Stimulated activated CD4-positive, alpha-beta T cell treated with anti-CD3 and anti-CD28 coated beads, Interleukin-1b, Interleukin-23, amount 100 ng/mL, for 1 hour (primary cell): ENCODE measurements at regions not wholly inside any gene's neighbourhood (a gene's known extent, or its start where the extent isn't known, plus 50 kb on each side); places are given as distances from the start of the nearest gene placed in this dataset.
"Not testable (repeated sequence)": the region's sequence is repeated elsewhere in the genome, so short reads cannot be mapped to it uniquely, and the experiment has no call there.

Source experiments
- DNase-seq, 2 donors: peaks; one replicate each; pipeline ENCODE4 v3.0.0-alpha.2; 2020; ENCODE audit warnings: low read depth in 2 of 2

- not testable (repeated sequence) for DNase-seq
Observed at GRCh38 chr7:149930374-149931068, 56.8 kb downstream of the ATP6V0E2 start.

GRCh38 chr7:149933776-149934175 is 60.0 kb downstream of the ATP6V0E2 start:
- not testable (repeated sequence) for DNase-seq

DNA sequence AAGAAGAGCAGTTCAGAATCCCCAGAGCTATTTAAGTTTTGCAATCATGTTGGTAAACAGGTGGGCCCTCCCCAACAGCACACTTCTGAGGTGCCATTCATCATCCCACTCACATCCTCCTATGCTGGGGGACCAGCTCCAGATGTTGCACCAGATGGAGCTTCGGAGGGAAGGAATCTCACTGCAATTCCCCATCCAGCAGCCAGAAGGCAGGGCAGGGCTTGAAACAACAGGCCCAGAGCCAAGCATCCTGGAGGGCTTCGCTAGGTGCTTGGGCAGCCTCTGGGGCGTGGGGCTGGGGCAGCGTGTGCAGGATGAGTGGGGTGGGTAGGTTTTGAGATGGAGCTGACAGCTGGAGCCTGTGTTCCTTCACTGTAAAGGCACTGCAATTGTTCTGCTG is 73.6 kb downstream of the ATP6V0E2 start:
- not testable (repeated sequence) for DNase-seq

GRCh38 chr7:149948444-149948843 is 74.7 kb downstream of the ATP6V0E2 start:
- not testable (repeated sequence) for DNase-seq

- DNase-seq: not testable (repeated sequence)
Observed at GRCh38 chr7:149949863-149950577, 76.3 kb downstream of the ATP6V0E2 start.

GRCh38 chr7:149950578-149950924 is 76.8 kb downstream of the ATP6V0E2 start:
- not testable (repeated sequence) for DNase-seq

DNA sequence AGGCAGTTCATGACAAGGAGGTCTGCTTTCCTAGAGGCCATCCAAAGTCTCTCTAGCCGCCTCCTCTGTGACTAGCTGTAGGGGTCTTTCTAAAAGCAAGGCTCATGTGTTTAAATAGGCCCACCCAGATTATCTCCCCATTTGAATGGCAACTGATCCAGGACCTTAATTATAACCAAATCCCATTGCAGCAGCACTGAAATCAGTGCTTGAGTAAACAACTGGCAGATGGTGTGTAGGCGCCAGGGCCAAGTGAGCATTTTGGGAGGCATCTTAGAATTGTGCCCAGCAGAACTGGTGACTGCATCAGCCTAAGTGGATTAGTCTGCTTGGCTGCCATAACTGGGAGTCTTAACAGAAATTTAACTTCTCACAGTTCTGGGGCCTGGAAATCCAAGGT is 77.8 kb downstream of the ATP6V0E2 start:
- DNase-seq: not testable (repeated sequence)

DNA sequence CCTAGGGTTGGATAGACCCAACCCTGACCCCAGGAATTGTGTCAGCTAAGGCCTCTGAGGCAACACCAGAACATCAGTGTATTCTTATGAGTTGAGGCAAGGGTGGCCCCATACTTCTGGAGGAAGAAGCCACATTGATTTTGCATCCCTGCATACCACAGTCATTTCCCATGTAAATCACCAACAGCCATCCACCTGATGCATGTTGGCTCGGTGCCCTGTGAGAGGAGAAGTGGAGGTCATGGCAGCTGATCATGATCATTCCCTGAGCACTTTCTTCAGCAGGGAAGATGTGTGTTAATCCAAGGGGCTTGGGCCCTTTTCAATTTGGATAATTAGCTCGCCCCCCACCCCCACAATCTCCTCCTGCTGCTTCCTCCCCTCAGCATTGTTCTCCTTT is 85.1 kb downstream of the ATP6V0E2 start:
- DNase-seq: not testable (repeated sequence)

DNA sequence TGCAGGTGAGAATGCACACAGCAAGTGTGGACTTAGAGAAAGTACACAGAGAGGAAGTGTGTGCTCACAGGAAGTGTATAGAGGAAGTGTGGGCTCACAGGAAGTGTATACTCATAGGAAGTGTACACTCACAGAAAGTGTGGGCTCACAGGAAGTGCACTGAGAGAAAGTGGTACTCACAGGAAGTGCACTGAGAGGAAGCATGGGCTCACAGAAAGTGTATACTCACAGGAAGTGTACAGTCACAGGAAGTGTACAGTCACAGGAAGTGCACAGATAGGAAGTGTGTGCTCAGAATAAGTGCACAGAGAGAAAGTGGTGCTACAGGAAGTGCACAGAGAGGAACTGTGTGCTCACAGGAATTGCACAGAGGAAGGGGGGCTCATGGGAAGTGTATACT is 87.1 kb downstream of the ATP6V0E2 start:
- not testable (repeated sequence) for DNase-seq

DNA sequence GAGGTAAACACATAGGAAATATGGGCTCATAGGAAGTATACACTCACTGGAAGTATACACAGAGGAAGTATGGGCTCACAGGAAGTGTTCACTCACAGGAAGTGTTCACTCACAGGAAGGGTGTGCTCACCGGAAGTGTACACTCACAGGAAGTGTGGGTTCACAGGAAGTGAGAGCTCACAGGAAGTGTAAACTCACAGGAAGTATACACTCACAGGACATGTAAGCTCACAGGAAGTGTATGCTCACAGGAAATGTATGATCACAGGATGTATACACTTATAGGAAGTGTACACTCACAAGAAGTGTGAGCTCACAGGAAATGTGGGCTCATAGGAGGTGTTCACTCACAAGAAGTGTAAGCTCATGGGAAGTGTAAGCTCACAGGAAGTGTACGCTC is 88.1 kb downstream of the ATP6V0E2 start:
- DNase-seq: not testable (repeated sequence)

- not testable (repeated sequence) for DNase-seq
Observed at GRCh38 chr7:149962685-149963319, 89.0 kb downstream of the ATP6V0E2 start.

DNA sequence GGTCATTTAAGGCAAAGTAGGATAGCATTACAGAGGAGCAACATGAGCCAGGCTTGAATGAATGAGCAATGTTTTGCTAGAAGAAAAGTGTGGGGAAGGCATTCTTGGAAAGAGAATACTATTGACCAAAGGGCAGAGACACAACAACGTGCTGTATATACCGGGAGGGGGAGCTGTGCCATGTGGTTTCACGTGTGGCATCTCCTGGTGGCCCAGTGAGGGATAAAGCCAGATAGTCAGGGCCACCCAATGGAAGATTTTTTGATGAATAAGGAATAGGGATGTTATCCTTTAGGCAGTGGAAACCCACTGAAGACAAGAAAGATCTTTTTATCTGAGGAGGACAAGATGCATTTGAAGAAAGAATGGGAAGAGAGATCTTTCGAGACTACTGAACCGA is 90.2 kb downstream of the ATP6V0E2 start:
- DNase-seq: not testable (repeated sequence)

DNA sequence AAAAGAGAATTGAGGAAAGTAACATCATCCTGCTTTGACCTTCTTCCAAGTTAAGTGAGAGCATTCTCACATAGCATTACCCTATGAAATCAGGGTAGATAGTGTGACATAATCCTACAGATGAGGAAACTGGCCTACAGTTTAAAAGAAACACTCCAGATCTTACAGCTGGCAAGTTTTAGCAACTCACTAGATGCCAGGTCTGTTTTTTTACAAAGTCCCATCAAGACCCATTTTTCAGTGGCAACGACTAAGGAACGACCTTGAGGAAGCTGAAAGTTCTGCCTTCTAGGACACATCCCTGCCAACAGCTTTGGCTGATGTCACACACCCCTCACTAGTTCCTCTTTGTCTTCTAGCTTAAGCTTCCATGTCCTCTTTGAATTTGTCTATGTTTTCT is 92.7 kb downstream of the ATP6V0E2 start:
- not testable (repeated sequence) for DNase-seq

- DNase-seq: not testable (repeated sequence)
Observed at GRCh38 chr7:149972977-149973376, 99.2 kb downstream of the ATP6V0E2 start.

DNA sequence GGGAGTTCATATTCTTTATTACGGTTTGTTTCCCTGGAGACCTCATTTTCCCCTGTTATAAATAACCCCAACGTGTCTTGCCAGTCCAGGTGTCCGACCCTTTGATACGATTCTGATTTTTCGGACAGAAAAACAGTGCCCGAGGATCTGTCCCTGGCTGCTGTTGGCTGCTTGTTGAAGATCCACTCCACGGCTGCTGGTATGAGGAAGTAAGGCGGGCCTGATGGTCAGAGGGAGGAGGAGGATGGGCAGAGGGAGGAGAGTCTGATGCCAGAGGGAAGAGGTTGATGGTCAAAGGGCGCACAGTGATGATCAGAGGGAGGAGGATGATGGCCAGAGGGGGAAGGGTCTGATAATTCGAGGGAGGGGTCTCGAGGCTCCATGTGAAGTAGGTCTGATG is 99.9 kb downstream of the ATP6V0E2 start:
- not testable (repeated sequence) for DNase-seq

DNA sequence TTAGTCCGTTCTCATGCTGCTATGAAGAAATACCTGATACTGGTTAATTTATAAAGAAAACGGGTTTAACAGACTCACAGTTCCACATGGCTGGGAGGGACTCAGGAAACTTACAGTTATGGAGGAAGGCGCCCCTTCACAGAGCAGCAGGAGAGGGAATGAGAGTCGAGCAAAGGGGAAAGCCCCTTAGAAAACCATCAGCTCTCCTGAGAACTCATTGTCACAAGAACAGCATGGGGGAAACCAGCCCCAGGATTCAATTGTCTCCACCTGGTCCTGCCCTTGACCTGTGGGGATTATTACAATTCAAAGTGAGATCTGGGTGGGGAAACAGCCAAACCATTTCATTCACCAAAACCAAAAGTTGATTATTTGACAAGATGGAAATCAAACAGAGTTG is 101.8 kb downstream of the ATP6V0E2 start:
- DNase-seq: not testable (repeated sequence)

- DNase-seq: not testable (repeated sequence)
Observed at GRCh38 chr7:149978537-149978936, 104.8 kb downstream of the ATP6V0E2 start.

GRCh38 chr7:149978944-149979343 is 105.2 kb downstream of the ATP6V0E2 start:
- DNase-seq: not testable (repeated sequence)

- DNase-seq: not testable (repeated sequence)
Observed at GRCh38 chr7:149982537-149983112, 108.9 kb downstream of the ATP6V0E2 start.

DNA sequence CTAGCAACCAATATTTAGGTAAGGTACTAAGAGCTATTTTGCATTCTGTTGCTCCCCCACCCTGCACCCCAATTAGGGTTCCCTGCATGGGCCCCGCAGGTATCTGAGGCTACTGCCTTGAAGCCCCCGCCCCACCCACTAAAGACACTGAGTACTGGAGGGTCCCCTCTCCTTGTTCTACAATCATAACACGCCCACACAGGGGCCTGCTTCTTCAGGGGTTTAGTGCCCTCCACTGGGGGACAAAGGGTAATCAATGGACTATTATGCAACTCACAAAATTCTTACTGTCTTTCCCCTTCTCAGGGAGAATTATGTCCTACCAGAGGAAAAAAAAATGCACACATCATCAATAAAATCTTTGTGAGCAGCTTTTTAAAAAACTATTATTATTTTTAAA is 113.1 kb downstream of the ATP6V0E2 start:
- DNase-seq: not testable (repeated sequence)

- not testable (repeated sequence) for DNase-seq
Observed at GRCh38 chr7:149991652-149992302, 118.0 kb downstream of the ATP6V0E2 start.

DNA sequence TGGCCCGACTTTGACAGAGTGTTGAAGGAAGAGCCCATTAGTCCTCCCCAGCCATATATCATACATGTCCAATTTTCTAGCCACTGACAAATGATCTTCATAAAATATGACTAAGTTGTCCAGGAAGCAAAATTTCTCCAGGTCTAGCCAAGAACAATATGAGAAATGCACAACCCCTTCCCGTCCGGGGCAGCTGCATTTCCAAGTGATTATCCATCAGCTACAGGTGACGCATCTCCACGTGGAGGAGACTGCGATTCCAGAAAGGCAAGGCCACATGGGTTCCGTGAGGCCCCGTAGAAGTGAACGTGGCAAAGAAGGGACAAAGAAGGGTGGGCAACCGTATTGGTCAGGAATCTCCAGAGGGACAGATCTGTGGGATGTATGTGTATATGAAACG is 118.6 kb downstream of the ATP6V0E2 start:
- not testable (repeated sequence) for DNase-seq
